ENCODE measurements at regions not wholly inside any gene's neighbourhood (a gene's known extent, or its start where the extent isn't known, plus 50 kb on each side); places are given as distances from the start of the nearest gene placed in this dataset.
"Not testable (repeated sequence)": the region's sequence is repeated elsewhere in the genome, so short reads cannot be mapped to it uniquely, and the experiment has no call there.

- no peak for DNase-seq
Observed at GRCh38 chr3:162936706-162937105, 1440.1 kb downstream of the OTOL1 start.

DNA sequence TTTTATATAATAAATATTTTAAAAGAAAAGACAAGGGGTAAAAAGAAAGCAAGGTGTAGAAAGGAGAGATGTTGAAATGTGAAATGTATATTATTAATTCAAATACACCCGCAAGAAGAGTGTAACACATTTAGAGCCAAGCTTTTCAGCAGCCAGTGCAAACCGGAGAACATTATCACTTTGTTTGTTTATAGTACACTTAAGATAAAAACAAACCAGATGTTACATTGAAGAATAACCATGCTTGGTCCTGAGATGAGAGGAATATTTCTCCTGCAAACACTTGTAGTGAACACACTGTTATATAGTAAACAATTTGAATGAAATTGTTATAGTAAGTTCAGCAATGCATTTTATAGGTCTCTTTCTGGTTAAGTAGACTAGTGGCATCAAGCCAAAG, 1441.5 kb downstream of the OTOL1 start:
- DNase-seq: no peak

- no peak for DNase-seq
Observed at GRCh38 chr3:162945626-162946025, 1449.0 kb downstream of the OTOL1 start.

- no peak for DNase-seq
Observed at GRCh38 chr3:162956711-162957110, 1460.1 kb downstream of the OTOL1 start.

DNA sequence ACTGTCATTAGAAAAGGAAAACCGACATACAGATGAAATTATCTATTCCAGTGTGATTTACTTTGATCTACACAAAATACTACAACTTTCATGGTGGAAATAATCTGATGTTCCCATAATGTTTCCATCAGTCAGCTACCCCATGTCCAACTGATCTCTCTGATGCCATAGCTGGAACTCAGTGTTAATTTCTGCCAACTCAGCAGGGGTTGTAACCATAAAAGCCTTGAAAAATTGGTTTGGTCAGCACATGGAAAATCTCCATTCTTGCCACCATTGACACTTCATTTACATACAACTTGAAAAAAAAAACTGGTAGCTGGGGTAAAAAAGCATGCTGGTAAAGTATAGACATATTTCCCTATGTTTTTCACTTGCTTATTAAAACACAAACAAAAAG, 1463.7 kb downstream of the OTOL1 start:
- DNase-seq: no peak

DNA sequence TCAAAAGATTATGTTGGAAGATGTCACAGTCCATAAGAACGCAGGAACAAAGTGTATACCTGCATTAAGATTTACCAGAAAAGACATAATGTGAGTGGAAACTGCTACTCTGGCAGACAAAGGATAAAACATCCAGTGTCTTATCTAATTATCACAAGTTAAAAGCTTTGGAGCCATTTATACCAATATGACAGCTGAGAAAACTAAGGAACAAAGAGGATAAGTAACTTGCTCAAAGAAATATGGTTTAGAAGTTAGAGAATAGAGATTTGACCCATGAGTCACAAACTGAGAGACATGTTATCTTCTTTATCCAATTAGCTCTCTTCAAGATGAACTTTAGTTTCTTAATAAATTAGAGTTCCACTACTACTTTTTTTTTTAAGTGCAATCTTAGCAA, 1473.7 kb downstream of the OTOL1 start:
- no peak for DNase-seq

- DNase-seq: no peak
Observed at GRCh38 chr3:162971715-162972114, 1475.1 kb downstream of the OTOL1 start.

DNA sequence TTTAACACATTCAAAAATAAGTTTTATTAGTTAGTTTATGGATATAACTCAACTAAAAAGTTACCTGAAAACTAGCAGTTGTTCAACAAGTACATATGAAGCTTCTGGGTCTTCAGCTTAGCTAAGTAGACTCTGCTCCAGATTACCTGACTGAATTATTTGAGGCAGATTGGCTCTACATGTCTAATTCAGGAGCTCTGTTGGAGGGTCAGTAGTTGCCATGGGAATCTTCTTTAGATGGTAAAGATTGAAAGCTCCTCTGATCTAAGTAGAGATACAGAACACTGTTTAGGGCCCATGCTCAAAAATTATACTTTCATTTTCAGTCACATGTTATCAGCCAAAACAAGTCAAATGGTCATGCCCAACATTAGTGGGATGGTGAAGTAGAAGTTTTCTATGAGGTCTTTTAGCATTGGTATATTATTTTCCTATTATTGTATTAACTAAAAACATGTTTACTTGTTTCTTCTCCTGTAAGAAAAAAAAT, 1476.9 kb downstream of the OTOL1 start:
- no peak for DNase-seq

DNA sequence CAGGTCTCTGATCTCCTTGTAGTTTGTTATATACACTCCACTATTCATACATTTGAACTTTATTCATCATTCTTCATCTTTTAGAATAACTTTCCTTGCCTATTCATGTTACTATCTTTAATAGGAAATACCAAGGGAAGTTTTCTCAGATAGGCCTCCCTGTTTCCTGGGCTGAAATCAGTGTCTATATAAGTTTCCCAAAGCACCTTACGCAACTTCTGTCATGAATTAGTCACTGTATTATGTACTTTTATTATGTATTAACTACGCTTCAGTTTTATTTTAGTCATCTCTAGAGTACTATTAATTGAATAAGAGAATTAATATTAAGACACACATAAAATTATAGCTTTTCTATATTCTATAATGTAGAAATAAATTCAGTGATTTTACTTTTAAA, 1481.5 kb downstream of the OTOL1 start:
- DNase-seq: no peak

DNA sequence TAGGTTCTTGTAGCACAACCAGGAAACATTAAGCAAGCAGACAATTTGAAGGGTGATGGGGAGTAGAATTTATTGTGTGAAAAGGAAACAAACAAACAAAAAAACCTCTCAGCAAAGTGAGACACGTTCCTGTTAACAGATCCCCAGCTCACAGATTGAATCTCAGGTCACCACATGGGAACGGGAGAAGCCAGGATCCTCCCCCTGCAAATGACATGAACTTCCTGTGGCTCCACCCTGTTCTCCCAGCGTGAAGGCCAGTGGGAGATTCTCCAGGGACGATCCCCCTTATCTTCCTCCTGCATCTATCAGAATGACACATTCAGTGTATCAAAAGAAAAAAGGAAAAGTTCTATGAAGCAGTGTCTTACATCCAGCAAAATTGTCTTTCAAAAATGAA, 1488.1 kb downstream of the OTOL1 start:
- DNase-seq: no peak

DNA sequence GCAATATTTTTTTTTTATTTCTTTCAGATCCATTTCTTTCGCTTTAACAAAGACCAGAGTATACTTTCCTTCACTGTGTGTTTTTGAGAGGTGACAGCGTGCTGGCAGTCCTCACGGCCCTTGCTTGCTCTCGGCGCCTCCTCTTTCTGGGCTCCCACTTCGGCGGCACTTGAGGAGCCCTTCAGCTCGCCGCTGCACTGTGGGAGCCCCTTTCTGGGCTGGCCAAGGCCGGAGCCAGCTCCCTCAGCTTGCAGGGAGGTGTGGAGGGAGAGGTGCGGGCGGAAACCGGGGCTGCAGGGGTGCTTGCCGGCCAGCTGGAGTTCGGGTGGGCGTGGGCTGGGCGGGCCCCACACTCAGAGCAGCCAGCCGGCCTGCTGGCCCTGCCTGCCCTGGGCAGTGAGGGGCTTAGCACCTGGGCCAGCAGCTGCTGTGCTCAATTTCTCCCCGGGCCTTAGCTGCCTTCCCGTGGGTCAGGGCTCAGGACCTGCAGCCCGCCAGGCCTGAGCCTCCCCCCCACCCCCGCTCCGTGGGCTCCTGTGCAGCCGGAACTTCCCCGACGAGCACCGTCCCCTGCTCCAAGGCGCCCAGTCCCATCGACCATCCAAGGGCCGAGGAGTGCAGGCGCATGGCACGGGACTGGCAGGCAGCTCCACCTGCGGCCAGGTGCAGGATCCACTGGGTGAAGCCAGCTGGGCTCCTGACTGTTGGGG, 1490.6 kb downstream of the OTOL1 start:
- not testable (repeated sequence) for DNase-seq

DNA sequence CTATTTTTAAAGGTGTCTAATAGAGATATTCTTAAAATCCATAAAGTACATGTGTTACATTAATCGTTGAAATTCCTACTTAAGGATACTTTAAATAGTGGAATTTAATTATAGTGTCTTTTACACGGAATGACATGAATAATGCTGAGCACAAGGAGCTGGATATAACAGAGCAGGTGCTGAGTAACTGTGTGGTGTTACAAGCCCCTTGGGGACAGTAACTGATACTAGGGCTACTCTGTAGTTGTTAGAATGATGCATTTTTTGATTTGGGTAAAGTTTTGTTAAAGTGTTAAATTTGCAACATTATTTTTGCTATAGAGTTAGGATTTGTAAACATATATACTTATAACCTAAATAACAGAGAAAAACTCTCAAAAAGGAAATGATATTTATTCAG, 1496.1 kb downstream of the OTOL1 start:
- no peak for DNase-seq

GRCh38 chr3:162994165-162994564, 1497.6 kb downstream of the OTOL1 start:
- DNase-seq: no peak

DNA sequence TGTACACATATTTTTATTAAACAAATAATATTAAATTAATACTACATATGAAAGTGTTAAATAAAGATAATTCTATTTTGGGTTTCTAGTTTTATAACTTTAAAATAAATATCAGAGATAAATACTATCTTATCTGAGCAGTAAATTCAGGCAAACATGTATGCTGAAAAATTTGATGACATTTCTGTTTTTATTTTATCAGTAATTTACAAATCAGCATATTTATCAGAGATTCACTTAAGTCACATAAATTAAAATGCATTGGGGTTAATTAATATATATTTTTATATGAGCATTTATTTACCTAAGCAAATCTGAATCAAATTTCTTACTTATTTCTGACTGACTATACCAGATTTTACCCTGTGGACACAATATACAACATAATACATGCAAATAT, 1499.8 kb downstream of the OTOL1 start:
- no peak for DNase-seq

DNA sequence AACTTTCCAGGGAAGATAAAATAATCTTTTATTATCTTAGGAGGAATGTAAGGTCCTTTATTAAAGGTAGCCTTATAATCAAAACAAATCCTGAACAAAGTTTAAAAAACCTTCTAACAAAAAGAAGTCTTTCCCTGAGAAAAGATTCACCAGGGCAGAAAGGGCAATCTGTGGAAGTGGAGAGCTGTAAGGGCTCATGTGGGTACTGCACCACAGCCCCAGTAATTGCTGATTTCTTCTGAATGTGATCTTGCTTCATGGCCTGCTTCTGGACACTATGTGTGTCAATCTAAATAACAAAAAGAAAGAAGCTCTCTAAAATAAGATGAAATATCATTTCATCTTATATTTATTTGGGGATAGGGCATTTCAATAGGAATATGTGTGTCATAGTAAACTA, 1501.6 kb downstream of the OTOL1 start:
- DNase-seq: no peak

GRCh38 chr3:163011596-163011995, 1515.0 kb downstream of the OTOL1 start:
- no peak for DNase-seq

DNA sequence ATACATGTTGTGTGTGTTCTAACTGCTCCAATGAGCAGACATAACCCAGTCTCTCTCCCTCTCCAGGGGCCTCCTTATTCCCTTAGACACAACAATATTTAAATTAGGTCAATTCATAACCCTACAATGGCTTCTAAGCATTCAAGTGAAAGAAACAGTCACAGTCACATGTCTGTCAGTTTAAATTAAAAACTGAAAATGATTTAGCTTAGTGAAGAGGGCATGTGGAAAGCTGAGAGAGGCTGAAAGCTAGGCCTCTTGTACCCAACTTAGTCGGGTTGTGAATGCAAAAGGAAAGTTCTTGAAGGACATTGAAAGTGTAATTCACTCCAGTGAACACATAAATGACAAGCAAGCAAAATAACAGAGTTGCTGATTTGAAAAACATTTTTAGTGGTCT, 1519.6 kb downstream of the OTOL1 start:
- DNase-seq: no peak

GRCh38 chr3:163018067-163018466, 1521.5 kb downstream of the OTOL1 start:
- DNase-seq: no peak

DNA sequence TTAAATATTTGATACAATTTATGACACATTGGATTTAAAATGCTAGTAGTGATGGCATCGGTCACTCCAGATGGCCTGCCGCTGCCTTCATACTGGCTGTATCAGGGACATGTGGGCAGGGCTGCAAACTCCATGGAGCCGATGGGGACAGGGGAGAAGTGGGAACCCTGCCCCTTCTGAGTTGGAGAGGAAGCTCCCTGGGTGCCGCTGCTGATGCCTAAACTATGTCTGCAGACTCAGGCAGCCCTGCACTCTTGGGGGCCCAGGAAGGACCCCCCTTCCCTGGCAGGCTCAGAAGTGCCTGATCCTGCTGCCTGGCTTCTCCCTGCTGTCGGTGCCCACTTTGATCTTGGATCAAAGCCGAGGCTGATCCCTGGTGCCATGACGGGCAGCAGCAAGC, 1522.1 kb downstream of the OTOL1 start:
- no peak for DNase-seq

DNA sequence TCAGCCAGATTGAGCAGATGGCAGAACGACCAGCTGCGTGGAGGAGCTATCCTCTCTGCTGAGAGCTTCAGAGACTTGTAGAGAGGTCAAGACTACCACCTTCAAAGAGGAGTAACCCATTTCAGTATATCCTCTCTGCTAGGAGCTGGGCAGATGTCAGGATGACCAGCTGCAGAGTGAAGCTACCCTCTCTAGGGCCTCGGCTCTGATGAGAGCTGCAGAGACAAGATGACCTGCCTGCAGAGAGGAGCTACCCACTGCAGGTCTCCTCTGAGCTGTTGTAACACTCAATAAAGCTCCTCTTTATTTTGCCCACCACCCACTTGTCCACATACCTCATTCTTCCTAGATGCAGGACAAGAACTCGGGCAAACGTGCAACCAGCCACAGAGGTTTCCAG, 1522.7 kb downstream of the OTOL1 start:
- no peak for DNase-seq

GRCh38 chr3:163033652-163034051, 1537.0 kb downstream of the OTOL1 start:
- DNase-seq: no peak

GRCh38 chr3:163039636-163040035, 1543.0 kb downstream of the OTOL1 start:
- DNase-seq: no peak

DNA sequence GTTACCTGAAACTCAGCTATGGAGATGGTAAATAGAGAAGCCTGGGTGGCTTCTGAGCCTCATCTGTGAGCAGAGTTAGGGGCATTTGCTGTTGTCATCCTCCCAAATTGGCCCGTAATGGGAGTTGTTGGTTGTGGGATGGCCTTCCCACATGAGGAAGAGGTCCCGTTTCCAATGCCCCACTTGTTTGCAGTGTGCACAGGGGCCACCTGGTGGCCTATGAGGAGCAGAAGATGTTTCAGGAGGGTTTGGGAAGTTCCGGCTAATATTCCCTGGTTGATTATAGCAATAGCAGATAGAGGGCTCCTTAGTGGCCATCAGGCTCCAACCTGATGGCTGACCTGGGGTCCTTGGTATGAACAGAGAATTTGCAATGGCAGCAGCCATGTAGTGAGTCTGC, 1546.5 kb downstream of the OTOL1 start:
- DNase-seq: no peak

GRCh38 chr3:163045945-163046344, 1549.3 kb downstream of the OTOL1 start:
- no peak for DNase-seq

GRCh38 chr3:163048881-163049280, 1552.3 kb downstream of the OTOL1 start:
- DNase-seq: no peak

Measured in activated CD4-positive, alpha-beta T cell treated with anti-CD3 and anti-CD28 coated beads for 48 hours (primary cell).